ENCODE measurements at regions not wholly inside any gene's neighbourhood (a gene's known extent, or its start where the extent isn't known, plus 50 kb on each side); places are given as distances from the start of the nearest gene placed in this dataset.
"Not testable (repeated sequence)": the region's sequence is repeated elsewhere in the genome, so short reads cannot be mapped to it uniquely, and the experiment has no call there.

DNA sequence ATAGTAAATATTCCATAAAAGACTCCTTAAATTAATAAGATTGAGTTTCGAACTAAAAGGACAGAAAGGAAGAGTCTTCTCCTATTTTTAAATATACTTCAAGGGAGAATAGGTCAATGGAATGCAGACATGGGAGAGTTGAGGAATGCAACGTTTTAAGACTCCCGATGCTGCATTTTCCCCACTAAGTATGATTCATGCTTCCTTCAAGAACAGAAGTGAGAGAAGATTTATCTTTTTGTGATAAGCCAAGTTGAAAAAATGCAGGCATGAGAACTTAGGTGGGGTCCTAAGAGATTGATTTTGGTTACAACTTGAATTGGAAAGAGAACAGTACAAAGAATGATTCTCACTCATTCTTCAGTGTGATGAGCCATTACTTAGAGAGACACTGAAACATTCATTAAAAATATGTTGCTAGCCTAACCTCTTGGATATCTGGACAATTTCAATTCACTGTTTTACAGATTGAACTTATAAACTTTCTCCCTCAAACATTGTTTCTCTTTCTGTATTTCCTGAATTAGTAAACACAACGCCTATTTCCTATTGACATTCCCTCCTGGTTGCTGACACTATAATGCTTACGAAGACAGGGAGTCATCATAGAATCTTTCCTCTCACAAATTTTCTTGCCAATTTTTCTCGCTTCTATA lies 1666.1 kb upstream of the WWC1 start:
- no peak overlapping the region for H3K4me3 ChIP-seq (ENCODE audit: low read depth, low read length)
- TF ChIP-seq, protein P1, sequence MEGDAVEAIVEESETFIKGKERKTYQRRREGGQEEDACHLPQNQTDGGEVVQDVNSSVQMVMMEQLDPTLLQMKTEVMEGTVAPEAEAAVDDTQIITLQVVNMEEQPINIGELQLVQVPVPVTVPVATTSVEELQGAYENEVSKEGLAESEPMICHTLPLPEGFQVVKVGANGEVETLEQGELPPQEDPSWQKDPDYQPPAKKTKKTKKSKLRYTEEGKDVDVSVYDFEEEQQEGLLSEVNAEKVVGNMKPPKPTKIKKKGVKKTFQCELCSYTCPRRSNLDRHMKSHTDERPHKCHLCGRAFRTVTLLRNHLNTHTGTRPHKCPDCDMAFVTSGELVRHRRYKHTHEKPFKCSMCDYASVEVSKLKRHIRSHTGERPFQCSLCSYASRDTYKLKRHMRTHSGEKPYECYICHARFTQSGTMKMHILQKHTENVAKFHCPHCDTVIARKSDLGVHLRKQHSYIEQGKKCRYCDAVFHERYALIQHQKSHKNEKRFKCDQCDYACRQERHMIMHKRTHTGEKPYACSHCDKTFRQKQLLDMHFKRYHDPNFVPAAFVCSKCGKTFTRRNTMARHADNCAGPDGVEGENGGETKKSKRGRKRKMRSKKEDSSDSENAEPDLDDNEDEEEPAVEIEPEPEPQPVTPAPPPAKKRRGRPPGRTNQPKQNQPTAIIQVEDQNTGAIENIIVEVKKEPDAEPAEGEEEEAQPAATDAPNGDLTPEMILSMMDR (IDR thresholded peaks at IDR 0.05; ENCODE audit: low read depth, low read length, missing control alignments), result no peak
- DNase-seq (ENCODE audit: low read depth), result no peak

GRCh38 chr5:166637295-166637694 lies 1654.2 kb upstream of the WWC1 start:
- TF ChIP-seq, protein P1 (IDR thresholded peaks at IDR 0.05; ENCODE audit: low read depth, low read length, missing control alignments), result no peak

DNA sequence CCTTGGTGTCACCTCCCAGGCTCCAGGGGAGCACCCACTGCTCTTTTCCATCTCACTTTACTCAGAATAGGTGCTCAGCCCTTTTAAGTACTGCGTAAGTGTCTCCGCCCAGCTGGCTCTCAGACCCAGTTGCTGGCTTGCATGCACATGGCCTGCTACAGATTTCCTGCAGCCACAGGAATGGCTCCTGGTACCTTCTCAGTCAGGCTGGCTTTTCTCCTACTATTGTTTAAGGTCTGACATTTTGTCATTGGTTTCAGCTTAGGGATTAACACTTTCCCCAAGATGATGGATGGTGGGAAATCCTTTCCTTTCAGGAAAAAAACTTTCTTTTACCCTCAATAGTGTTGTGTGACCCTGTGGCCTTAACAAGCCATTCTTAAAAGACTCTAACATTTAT lies 1652.3 kb upstream of the WWC1 start:
- TF ChIP-seq, protein P1 (IDR thresholded peaks at IDR 0.05; ENCODE audit: low read depth, low read length, missing control alignments), result no peak
- no peak overlapping the region for H3K4me3 ChIP-seq (ENCODE audit: low read depth, low read length)
- no peak for DNase-seq (ENCODE audit: low read depth)

More at GRCh38 chr5:166637295-166637694, 1654.2 kb upstream of the WWC1 start:
- DNase-seq (ENCODE audit: low read depth), result no peak
- no peak overlapping the region for H3K4me3 ChIP-seq (ENCODE audit: low read depth, low read length)

DNA sequence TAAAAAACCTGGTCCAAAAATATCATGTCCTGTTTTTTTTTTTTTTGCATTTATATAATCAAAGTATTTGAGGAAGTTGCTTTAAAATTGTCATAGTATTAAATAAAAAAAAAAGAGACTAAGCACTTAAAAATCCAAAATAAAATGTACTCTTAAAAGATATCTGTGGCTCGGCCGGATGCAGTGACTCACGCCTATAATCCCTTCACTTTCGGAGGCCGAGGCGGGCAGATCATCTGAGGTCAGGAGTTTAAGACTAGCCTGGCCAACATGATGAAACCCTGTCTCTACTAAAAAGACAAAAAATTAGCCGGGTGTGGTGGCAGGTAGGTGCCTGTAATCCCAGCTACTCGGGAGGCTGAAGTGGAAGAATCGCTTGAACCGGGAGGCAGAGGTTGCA lies 1651.3 kb upstream of the WWC1 start:
- not testable (repeated sequence) for DNase-seq (ENCODE audit: low read depth); H3K4me3 ChIP-seq (ENCODE audit: low read depth, low read length)

DNA sequence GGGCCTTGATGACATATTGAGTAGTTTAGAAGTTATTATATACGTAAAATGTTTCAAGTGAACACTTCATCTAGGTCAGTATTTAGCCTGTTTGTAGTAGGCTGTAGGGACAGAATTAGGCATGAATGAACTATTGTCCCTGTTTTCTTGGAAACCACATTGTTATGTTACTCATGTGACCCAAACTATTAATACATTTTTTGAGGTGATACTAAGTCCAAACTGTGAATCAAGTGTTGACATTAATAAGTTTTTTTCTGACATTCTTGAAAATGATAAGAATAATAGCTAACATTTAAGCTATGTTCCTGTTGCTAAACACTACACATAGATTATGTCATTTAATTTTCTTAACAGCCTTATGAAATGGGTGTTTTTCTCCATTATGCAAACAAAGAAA lies 1642.7 kb upstream of the WWC1 start:
- no peak for DNase-seq (ENCODE audit: low read depth)
- no peak overlapping the region for H3K4me3 ChIP-seq (ENCODE audit: low read depth, low read length)
- TF ChIP-seq, protein P1 (IDR thresholded peaks at IDR 0.05; ENCODE audit: low read depth, low read length, missing control alignments), result no peak

DNA sequence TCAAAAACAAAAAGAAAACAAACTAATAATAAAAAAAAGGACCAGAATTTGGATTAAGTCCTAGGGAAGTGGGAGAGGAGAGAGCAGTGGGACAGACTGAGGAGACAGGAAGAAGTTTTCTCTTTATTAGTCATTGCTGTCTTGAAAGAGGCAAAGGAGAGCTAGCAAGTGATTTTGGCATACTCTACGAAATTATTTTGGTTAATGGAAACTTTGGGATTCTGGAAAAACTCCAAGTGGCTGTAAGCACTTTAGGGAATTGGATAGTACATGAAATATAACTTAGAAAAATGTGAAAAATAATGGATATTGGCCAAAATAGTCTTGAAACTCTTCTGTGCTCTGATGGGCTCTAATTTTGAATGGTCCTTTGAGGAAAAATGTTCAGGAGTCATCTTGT lies 1641.8 kb upstream of the WWC1 start:
- H3K4me3 ChIP-seq (ENCODE audit: low read depth, low read length), result no peak overlapping the region
- TF ChIP-seq, protein P1 (IDR thresholded peaks at IDR 0.05; ENCODE audit: low read depth, low read length, missing control alignments), result no peak
- DNase-seq (ENCODE audit: low read depth), result no peak

DNA sequence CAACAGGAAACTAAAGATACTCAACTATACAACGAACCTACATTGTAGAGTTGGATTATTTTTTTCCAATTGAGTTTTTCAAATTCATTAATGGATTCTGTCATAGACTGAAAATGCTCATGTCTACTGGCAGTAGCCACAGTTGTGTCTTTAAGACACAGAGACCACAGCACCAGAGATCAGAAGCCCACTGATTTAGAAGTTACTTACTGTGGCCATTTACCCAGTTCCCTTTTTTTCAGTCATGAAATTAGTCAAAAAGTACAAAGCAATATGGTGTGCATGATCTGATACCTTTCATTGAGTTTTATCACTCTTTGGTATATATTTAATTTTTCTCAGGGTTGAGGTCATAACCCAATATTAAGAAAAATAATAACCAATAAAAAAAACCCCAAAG lies 1640.2 kb upstream of the WWC1 start:
- no peak for DNase-seq (ENCODE audit: low read depth)
- TF ChIP-seq, protein P1 (IDR thresholded peaks at IDR 0.05; ENCODE audit: low read depth, low read length, missing control alignments), result no peak

More for the DNA sequence above, 1640.2 kb upstream of the WWC1 start:
- H3K4me3 ChIP-seq (ENCODE audit: low read depth, low read length), result no peak overlapping the region

Data from GM12864 (cell line).